NOMO-1 (cell line): ENCODE measurements at regions not wholly inside any gene's neighbourhood (a gene's known extent, or its start where the extent isn't known, plus 50 kb on each side); places are given as distances from the start of the nearest gene placed in this dataset.
"Not testable (repeated sequence)": the region's sequence is repeated elsewhere in the genome, so short reads cannot be mapped to it uniquely, and the experiment has no call there.

Experiments
- DNase-seq, 2 experiments: peaks; one replicate each; lab custom pipeline; 2025; ENCODE audit not compliant: unreplicated experiment in 2 of 2; lab: John Stamatoyannopoulos, UW

DNA sequence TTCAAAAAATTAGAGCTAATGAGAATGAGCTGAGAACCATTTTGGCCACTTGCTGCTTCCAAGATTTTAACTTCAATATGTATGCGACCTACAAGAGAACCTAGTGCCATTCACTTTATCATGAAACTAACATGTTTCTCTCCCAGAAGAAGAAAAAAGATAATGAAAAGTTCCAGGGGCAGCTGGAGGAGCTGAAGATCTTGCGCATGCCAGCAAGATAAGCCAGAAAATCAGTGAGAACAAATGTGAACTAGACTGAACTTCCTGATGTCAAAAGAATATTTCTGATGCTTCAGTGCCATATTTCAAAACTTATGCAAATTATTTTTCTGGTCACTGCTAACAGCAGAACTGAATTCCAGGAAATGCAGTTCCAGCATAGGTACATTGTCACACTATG lies 1265.1 kb downstream of the BRINP3 start:
- no peak for DNase-seq

DNA sequence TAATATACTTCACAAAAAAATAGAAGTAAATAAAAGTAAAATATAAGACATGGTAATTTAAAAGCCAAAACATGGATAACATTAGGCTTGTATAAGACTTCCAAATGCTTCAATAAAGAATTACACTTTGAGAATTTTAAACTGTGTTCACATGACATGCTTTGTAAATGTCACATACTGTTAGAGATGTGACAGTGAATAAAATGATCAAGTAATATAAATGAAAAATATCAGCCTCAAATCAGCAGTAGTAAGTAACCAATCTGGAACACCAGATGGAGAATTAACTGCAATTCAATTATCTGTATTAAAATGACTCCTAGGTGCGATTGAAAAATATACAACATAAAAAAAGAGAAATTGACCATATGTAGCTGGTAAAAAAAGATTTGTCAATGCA lies 1260.8 kb downstream of the BRINP3 start:
- DNase-seq: no peak

DNA sequence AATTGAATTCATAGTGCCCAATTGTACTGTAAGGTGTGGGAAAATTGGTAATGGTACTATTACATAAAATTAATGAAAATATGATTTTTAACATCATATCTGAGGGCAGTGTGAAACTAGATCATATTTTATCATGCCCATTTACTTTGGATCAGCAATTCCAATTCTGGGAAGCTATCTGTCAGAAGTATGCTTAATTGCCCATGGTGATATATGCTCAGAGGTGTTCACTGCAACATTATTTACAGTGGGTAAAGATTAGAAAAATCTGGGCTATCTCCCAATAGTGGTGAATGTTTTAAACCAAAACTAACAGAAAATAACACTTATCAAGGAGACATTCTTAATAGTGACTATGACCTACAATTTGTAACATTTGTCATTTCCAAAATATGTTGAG lies 1260.0 kb downstream of the BRINP3 start:
- DNase-seq: no peak

DNA sequence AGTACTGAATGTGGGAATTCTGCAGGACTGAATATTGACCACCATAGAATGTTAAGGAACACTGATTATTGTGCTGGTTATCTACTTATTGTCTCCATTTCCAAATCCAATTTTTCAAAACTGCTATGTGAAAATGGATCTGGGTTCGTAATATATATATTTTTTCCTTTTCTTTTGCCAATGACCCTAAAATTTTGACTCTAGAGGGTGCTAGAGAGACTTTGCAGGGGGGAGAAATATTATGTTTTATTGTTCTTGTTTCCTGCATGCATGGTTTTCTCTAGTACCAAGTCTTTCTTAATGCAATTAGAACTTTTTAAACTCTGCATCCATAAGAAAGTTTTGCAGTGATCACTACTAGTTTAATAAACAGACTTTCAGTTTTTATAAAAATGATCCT lies 1256.9 kb downstream of the BRINP3 start:
- DNase-seq: no peak

DNA sequence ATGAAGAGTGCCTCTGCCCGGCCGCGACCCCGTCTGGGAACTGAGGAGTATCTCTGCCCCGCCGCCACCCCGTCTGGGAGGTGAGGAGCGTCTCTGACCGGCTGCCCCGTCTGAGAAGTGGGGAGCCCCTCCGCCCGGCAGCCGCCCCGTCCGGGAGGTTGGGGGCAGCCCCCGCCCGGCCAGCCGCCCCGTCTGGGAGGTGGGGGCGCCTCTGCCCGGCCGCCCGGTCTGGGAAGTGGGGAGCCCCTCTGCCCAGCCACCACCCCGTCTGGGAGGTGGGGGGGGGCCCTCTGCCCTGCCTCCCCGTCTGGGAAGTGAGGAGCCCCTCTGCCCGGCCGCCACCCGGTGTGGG lies 1251.9 kb downstream of the BRINP3 start:
- DNase-seq: not testable (repeated sequence)

DNA sequence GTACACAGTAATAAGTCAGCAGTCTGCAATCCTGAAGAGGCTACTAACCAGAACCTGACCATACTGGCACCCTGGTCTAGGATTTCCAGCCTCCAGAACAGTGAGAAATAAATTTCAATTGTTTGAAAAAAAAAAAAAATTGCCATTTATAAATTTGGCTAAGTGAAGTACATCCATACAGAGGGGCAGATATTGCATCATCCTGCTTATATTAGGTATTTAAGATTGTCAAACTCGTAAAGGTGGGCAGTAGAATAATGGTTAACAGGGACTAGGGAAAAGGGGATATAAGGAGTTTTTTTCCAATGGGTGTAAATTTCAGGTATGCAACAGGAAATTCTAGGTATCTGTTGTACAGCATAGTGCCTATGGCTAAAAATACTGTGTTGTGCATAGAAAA lies 1250.9 kb downstream of the BRINP3 start:
- DNase-seq: no peak

DNA sequence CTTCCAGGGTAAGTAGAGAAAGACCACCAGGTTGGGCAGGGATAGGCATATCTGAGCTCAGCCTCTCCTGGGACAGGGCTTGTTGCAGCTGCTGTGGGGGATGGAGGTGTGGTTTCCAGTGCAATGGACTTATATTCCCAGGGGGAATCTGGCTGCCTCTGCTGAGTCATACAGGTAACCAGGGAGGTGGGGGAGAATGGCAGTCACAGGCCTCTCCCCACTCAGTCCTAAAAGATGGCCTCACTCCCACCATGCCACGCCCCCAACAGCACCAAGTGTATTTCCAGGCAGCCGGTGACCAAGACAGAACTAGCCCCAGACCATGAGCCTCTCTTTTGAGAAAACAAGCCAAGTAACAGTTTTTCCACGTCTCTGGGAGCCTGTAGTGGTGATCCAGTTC lies 1240.7 kb downstream of the BRINP3 start:
- DNase-seq: no peak

DNA sequence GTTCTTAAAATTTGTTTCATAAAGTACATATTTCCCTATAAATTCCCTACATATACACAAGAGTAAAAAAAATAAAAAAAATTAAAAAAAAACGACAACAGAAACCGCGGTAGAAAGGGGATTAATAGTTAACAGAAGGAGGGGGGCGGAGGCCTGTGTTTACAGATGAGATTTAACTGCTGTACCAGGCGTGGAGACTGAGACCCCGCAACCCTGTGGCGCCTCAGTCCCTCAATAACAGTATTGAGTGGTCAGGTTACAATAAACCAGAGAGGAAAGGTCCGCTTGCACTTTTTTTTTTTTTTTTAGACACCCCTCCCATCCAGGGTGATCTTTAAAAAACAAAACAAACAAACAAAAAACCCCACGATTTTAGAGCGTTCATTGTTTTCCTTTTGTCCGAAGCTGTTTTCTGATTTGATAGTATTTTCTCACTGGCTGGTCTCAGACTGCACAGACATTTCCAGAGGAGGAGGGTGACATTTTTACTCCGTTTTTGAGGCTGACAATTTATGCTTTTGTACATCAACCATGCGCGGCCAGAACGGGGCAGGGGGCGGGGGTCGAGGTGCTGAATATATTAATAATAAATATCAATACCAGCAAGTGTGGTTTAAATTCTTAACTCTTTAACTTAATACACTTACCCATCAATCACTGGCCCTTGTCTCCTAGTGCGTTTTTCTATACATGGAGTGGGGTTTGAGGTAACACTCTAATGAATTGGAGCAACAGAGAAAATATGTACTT lies 1223.9 kb downstream of the BRINP3 start:
- DNase-seq: no peak

DNA sequence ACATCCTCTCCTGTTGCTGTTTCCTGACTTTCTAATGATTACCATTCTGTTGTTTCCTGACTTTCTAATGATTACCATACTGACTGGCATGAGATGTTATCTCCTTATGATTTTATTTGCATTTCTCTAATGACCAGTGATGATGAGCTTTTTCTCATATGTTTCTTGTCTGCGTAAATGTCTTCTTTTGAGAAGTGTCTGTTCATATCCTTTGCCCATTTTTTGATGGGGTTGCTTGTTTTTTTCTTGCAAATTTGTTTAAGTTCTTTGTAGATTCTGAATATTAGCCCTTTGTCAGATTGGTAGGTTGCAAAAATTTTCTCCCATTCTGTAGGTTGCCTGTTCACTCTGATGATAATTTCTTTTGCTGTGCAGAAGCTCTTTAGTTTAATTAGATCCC lies 1216.5 kb downstream of the BRINP3 start:
- DNase-seq: not testable (repeated sequence)

DNA sequence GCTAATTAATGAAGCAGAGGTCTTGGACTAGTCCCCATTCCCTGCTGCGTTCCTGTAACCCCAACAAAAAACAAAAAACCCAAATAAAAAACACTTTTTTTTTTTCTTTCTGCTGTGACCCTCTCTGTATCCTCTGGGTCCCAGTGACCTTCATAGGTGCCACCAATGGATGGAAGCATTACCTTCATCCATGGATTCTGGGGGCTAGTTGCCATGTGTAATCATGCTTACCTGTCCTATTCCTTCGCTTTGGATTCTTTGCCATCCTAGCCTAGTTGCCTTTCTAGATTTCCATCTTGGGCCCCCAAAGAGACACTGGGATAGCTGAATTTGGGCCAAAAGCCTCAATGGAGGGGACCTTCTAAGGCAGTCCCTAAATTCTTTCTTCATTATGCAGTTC lies 1208.7 kb downstream of the BRINP3 start:
- DNase-seq: no peak

DNA sequence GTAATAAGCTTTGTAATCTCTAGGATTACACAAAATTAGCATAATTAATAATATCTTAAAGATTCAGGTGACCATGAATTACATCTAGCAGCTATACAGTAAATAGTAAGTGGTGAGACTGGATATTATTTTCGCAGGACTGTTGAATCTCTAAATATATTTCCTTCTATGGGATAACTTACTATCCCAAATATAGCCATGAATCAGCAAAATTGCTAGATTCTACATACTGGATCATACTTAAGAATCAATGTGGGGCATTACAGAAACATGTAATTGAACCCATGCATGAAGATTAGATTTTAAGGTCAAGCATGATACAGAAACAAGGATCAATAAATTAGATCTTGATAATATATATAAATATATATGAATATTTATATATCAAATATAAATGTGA lies 1203.4 kb downstream of the BRINP3 start:
- DNase-seq: no peak

DNA sequence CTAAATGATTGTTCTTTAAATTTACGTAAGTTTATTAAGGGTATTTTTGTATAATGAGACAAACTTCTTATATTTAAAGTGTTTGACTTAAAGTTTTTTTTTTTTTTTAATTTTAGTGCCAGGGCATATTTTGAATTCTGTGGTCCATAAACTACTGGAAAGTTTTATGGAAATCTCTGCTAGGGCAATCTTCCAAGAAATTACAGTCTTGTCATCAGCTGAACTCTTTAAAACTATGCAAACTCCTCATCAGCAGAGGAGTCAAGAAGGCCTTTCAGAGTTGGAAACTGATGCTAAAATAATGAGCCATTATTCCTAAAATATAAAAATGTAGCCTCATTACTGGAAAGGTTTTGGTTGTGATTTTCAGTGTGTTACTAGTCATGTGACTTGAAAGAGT lies 1201.9 kb downstream of the BRINP3 start:
- no peak for DNase-seq

DNA sequence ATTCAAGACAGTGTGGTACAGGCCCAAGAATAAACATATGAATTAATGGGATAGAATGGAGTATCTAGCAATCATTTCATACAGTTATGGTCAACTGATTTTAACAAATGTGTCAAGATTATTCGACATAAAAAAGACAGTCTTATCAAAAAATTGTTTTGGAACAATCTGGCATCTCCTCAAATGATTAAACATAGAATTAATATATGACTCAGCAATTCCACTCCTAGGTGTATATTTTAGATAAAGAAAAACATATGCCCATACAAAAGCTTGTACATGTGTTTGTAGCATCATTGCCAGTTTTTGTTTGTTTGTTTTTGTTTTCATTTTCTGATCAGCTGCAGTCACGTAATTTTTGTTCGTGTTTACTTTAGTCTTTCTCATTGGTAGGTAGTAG lies 1188.3 kb downstream of the BRINP3 start:
- no peak for DNase-seq

DNA sequence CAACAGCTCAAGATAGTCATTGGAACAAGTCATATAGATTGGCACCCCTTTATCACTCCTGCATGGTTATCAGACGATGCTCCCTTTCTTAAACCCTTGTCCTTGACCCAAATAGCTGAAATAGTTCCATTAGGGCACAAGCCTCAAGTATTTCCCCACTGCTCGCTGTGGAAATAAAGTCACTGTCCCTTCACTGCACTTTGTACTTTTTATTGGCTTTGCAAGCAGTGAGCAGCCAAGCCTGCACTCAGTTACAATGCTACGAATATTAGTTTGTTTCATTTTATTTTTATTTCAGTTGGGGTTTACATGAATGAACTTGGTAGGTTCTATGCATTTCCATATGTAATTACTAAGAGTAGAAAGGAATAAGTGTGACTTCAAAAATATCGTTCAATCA lies 1176.4 kb downstream of the BRINP3 start:
- no peak for DNase-seq

DNA sequence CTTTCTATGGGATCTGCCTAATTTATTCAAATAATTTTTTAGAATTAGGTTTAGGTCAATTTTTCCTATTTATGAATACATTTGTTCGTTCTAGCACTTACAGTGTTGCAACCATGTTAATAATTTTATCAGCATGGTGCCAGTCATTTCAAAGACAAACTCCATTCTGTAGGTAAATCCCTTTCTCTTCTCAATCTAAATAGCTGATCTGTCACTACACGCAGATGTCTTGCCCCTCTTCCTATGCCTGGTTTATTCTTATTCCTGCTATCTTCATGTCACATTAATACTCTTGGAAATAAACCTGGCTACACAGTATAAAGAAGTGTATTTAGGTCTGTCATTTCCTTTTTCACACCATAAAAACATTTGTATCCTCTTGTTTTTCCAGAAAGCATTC lies 1172.4 kb downstream of the BRINP3 start:
- no peak for DNase-seq

DNA sequence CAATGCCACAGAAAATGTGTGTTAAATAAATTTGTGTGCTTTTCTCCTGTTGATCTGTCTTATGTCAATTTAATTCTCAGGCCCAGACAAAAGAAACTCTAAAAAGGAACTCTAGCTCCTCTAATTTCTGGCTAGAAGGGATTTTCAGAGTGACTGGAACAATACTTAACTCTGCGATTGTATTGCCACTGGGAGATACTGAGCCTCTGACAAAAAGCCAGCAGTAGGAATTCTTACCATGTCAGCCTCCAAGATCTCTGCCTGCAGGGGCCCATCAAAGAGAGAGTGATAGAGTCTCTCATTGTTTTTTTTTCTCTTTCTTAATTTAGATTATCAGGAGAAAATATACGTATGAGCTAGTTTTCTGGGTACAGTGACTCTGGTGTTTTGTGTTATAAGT lies 1165.7 kb downstream of the BRINP3 start:
- no peak for DNase-seq

DNA sequence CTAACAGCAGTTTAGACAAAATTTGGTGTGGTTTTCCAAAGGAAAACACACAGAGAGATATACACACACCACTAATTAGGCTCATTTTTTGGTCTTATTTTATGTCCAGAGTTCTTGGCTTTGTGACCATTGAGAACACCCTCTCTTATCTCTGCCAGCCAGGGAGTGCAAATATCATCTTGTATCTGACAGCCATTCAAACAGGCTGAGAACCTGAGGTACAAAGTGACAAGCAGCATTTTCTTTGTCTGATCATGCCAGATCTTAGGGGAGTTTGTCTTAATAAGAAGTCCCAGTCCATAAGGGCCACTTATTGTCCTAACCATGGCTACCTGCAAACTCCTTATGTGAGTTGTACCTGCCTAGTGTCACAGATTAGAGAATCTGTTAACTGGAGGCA lies 1165.2 kb downstream of the BRINP3 start:
- no peak for DNase-seq

DNA sequence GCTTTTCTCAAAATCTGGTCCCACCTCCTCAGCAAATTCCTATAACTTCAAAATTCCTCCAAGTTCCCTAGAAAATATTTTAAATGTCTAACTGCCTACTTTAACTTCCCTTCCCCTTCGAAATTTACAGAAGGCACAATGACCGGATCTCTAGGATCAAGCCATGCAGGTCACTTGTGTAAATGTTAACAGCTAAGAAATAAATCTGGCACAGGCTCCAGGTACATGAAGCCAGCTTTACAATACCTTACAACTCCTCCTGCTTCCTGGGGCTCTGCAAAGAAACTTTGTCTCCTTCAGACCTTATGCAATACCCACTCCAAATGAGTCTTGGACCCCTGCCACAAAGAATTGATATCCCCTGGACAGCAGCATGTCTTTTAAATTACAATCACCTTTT lies 1164.2 kb downstream of the BRINP3 start:
- DNase-seq: no peak

DNA sequence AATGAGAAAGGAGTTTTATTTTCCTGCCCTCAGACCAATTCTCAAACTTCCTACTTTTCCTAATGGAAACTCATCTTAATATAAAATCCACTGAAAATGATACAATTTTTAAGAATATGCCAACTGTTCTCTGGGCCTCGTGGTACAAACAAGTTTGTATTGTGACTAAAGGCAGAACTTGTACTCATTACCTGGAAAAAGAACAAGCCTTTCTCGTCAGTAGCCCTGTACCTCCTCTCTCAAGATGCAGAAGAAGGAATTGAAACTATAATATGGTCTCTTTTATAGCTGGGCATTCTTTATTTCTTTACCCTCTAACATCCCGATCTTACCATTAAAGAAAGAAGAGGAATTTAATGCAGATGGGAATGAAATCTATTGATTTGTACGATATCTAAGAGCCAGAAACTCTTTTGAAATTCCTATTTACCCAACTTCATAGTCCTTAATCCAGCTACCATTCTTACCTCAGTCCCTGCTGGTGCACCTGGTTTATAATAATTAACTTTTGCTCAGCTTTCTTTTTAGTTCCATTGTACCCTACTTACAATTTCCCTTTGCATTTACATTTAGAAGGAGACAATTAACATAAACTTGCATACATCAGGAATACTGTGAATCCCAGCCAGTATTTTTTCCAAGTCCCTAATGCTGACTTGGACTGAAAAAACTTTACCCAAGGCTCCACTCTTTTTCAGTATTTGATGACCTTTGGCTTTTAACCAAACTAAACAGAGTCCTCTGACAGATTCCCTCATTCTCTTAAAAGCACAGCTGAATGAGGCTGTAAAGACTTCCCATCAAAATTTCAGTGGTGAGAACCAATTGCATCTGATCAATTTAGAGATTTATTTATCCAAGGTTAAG lies 1162.4 kb downstream of the BRINP3 start:
- no peak for DNase-seq

DNA sequence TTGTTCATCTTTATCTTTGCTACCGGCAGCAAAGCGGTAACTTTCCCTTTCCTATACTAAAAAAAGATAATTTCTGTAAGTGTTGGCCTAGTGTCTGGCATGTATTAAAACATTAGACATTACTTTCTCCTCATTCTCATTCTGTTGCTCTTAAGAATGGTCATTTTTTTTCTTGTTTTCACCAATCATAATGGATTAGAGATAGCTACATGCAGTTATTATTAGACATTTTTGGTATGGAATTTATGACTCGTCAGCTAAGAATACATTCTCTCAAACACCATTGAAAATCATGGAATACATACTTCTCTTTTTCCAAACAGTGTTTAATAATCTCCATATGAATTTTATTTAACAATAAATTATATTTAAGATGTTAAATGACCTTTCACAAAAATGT lies 1154.6 kb downstream of the BRINP3 start:
- DNase-seq: no peak

DNA sequence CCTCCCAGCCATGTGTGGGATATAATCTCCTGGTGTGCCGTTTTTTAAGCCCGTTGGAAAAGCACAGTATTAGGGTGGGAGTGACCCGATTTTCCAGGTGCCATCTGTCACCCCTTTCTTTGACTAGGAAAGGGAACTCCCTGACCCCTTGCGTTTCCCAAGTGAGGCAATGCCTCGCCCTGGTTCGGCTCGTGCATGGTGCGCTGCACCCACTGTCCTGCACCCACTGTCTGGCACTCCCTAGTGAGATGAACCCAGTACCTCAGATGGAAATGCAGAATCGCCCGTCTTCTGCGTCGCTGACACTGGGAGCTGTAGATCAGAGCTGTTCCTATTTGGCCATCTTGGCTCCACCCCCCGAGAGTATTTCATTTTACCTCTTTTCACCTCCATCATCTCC lies 1146.6 kb downstream of the BRINP3 start:
- DNase-seq: not testable (repeated sequence)
